SK-N-SH (cell line): ENCODE measurements at regions not wholly inside any gene's neighbourhood (a gene's known extent, or its start where the extent isn't known, plus 50 kb on each side); places are given as distances from the start of the nearest gene placed in this dataset.

Source experiments
- CTCF ChIP-seq: fragments of 200-600 bp; sonication (generic); IDR thresholded peaks from 2 replicates; pipeline ENCODE4 v1.6.1; 2017; ENCODE audit warnings: antibody characterized with exemption, mild to moderate bottlenecking, moderate library complexity
- POLR2AphosphoS5 ChIP-seq: IDR thresholded peaks from 2 replicates; pipeline ENCODE4 v1.6.1; 2012; ENCODE audit warnings: low read depth, low read length
- YY1 ChIP-seq: IDR thresholded peaks from 2 replicates; pipeline ENCODE4 v1.4.0; 2012; ENCODE audit warnings: low read depth, mild to moderate bottlenecking

DNA sequence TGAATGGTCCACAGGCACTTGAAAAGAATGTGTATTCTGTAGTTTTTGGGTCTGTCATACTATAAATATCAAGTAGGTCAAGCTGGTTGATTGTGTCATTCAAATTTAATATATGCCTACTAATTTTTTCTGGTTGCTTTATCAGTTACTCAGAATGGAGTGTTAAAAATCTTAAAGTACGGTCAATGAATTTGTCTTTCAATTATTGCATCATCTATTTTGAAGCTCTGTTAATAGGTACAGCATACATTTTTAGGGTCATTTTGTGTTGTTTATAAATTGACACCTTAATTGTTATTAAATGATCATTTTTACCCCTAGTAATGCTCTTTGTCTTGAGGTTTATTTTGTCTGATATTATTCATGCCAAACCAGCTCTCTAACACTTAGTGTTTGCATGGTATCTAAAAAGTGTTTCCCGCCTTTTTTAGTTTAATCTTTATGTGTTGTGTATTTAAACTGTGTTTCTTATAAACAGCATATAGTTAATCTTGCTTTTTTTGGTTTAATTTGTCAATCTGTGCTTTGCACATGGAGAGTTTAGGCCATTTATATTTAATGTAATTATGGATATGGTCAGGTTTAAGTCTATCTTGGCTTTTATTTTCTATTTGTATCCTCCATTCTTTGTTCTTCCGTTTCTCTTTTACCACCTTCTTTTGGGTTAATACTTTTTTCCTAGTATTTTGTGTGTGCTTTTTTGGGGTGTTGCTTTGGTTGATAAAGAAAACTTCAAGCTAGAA is 204.9 kb upstream of the EEF2KMT start:
- no peak for TF ChIP-seq POLR2AphosphoS5
- no peak for TF ChIP-seq CTCF
- no peak for TF ChIP-seq YY1
